Activated CD8-positive, alpha-beta T cell treated with anti-CD3 and anti-CD28 coated beads for 36 hours (primary cell): ENCODE measurements at regions not wholly inside any gene's neighbourhood (a gene's known extent, or its start where the extent isn't known, plus 50 kb on each side); places are given as distances from the start of the nearest gene placed in this dataset.

Source experiments
- ATAC-seq: fragments of 200-7000 bp; cut with Tn5 transposase; one replicate; pipeline ENCODE4 v1.10.0; 2021; ENCODE audit warnings: mild to moderate bottlenecking, moderate library complexity
- CTCF ChIA-PET: fragments of 350-600 bp; sonication (Branson Sonifier 250); formaldehyde crosslinking; loops from one replicate; lab custom pipeline; 2021; ENCODE audit warnings: antibody characterized with exemption; lab: Charles Lee
- POLR2A ChIA-PET: fragments of 350-600 bp; sonication (Branson Sonifier 250); formaldehyde crosslinking; loops from one replicate; lab custom pipeline; 2021; ENCODE audit warnings: antibody characterized with exemption; lab: Charles Lee
- DNase-seq: peaks from one replicate; pipeline ENCODE4 v3.0.0-alpha.2; 2020
- H3K27ac Mint-ChIP-seq: one replicate; pipeline ENCODE4 v1.8.0; 2021; ENCODE audit warnings: mild to moderate bottlenecking, mixed read lengths
- H3K27me3 Mint-ChIP-seq: one replicate; pipeline ENCODE4 v1.8.0; 2021; ENCODE audit warnings: mixed read lengths
- H3K36me3 Mint-ChIP-seq: one replicate; pipeline ENCODE4 v1.8.0; 2021; ENCODE audit warnings: low read depth, mixed read lengths
- H3K4me1 Mint-ChIP-seq: one replicate; pipeline ENCODE4 v1.8.0; 2021; ENCODE audit warnings: low read depth, mixed read lengths
- H3K4me3 Mint-ChIP-seq: one replicate; pipeline ENCODE4 v1.8.0; 2021; ENCODE audit warnings: mild to moderate bottlenecking, moderate library complexity, mixed read lengths
- H3K9me3 Mint-ChIP-seq: one replicate; pipeline ENCODE4 v1.8.0; 2021; ENCODE audit warnings: mixed read lengths
- intact Hi-C: fragments of 100-400 bp; cut with micrococcal nuclease; formaldehyde crosslinking; loops from one replicate; pipeline ENCODE4 v1.10.0; 2022
- TF ChIP-seq, protein P1 (sequence below): fragments of 200-600 bp; IDR thresholded peaks from one replicate; pipeline ENCODE4 v1.8.0; 2022; ENCODE audit warnings: antibody characterized with exemption, mild to moderate bottlenecking

DNA sequence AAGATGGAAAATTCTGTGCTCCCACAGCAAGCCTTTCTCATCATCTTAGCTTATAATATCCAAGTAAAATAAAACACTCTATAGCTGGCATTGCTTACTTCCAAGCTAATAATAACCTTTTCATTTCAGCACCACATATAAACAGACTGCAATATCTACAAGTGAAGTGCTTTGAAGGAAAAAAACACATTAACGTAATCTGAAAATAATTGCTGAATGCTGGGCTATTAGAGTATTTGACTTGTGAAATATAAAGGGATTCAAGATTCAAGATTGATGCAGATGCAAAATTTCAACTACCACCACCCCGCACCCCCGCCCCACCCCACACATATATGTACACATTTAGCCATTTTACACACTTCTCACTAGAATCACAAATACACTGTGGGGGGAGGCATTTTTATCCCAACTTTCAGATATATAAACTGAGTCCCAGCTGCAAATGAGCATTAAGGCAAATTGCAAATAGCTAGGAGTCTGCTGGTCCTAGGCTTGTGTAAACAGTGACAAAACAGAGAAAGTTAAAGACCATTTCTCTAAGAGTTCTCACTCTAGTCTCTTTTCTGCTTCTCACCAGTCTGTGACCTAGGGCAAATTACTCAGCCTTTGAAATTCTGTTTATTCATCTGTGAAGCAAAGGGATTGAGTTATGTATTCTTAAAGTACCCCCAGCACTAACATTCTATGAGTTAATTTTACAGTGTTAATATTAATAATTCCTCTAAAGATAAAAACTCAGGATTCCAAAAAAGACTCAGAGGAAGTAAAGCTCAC is 489.4 kb downstream of the PRELID2 start:
- H3K27me3 Mint-ChIP-seq = no peaks in the 10 kb centered on the region
- no peak for DNase-seq
- H3K4me1 Mint-ChIP-seq = no peaks in the 10 kb centered on the region
- ATAC-seq = no peak
- no peak overlapping the region for H3K4me3 Mint-ChIP-seq
- TF ChIP-seq, protein P1, sequence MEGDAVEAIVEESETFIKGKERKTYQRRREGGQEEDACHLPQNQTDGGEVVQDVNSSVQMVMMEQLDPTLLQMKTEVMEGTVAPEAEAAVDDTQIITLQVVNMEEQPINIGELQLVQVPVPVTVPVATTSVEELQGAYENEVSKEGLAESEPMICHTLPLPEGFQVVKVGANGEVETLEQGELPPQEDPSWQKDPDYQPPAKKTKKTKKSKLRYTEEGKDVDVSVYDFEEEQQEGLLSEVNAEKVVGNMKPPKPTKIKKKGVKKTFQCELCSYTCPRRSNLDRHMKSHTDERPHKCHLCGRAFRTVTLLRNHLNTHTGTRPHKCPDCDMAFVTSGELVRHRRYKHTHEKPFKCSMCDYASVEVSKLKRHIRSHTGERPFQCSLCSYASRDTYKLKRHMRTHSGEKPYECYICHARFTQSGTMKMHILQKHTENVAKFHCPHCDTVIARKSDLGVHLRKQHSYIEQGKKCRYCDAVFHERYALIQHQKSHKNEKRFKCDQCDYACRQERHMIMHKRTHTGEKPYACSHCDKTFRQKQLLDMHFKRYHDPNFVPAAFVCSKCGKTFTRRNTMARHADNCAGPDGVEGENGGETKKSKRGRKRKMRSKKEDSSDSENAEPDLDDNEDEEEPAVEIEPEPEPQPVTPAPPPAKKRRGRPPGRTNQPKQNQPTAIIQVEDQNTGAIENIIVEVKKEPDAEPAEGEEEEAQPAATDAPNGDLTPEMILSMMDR = no peak
- H3K27ac Mint-ChIP-seq = no peak overlapping the region
- CTCF ChIA-PET = no interaction called here
- peaks cover 6% of the 10 kb centered on the region for H3K9me3 Mint-ChIP-seq
- POLR2A ChIA-PET = no interaction called here
- intact Hi-C loops = no loop called here
- H3K36me3 Mint-ChIP-seq = no peaks in the 10 kb centered on the region

- Mint-ChIP-seq H3K36me3 (no peaks in the 10 kb centered on the region), H3K4me3 (no peak overlapping the region), H3K4me1 (no peaks in the 10 kb centered on the region), H3K27me3 (no peaks in the 10 kb centered on the region), H3K9me3 (peaks cover 3% of the 10 kb centered on the region), H3K27ac (no peak overlapping the region)
- ATAC-seq (no peak), DNase-seq (no peak)
- intact Hi-C loops = no loop called here
- ChIA-PET CTCF (no interaction called here), POLR2A (no interaction called here)
- TF ChIP-seq, protein P1 = no peak
Observed at GRCh38 chr5:145341842-145342241, 493.3 kb downstream of the PRELID2 start.

DNA sequence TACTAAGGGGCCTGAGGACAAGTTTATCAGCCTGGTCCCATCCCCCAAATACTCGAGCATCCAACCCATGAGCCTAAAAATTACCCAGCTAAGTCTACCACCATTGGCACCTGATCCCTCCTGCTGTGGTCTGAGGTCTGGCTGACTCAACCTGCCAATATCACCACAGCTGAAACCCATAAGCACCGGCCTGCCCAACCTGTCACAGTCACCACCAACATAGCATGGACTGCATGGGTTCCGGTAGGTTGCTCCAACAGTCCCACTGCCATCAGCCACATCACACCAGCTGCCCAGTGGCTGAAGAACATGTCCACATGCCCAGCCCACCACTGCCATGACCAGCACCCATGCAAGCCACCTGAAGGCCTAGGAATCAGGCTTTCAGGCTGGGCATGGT is 495.0 kb downstream of the PRELID2 start:
- H3K36me3 Mint-ChIP-seq = no peaks in the 10 kb centered on the region
- ChIA-PET CTCF (no interaction called here), POLR2A (no interaction called here)
- H3K4me1 Mint-ChIP-seq = no peaks in the 10 kb centered on the region
- ATAC-seq (no peak), DNase-seq (no peak)
- no peak overlapping the region for H3K4me3 Mint-ChIP-seq
- TF ChIP-seq, protein P1 = no peak
- H3K9me3 Mint-ChIP-seq = peaks cover 7% of the 10 kb centered on the region
- H3K27me3 Mint-ChIP-seq = no peaks in the 10 kb centered on the region
- H3K27ac Mint-ChIP-seq = no peak overlapping the region
- intact Hi-C loops = no loop called here

DNA sequence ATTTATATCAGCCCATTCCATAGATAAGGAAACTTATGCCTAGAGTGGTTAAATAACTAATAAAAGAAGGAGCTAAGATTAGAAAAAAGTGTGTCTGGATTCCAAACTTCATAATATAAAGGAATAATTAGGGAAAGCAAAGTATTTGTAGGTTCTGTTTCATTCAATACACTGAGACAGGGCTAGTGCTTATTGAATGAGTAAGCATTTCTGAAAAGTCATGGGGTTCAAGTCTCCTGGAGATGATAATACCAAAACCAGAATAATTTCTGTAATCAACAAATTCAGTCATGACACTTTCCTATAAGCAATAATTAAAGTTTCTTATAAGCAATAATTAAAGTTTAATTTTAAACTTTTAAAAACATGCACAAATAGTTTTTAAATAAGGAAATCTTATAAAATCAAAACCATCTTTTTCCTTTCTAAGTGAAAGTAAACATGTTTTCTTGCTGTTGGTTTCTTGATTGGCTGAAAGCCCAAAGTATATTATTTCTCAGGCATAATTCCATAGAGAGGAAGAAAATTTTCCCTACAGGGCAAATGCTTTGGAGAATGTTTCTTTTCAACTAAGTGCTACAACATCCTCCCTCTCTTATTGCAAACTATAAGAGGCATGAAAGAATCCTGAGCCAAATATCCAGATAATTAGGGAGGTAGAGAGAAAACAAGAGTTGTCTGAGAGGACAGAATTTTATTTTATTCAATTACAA is 510.2 kb downstream of the PRELID2 start:
- Mint-ChIP-seq H3K36me3 (no peaks in the 10 kb centered on the region), H3K27me3 (no peaks in the 10 kb centered on the region), H3K27ac (no peak overlapping the region), H3K9me3 (peaks cover 19% of the 10 kb centered on the region), H3K4me1 (no peaks in the 10 kb centered on the region), H3K4me3 (no peak overlapping the region)
- TF ChIP-seq, protein P1 = no peak
- DNase-seq (no peak), ATAC-seq (no peak)
- ChIA-PET POLR2A (no interaction called here), CTCF (no interaction called here)
- intact Hi-C loops = no loop called here

DNA sequence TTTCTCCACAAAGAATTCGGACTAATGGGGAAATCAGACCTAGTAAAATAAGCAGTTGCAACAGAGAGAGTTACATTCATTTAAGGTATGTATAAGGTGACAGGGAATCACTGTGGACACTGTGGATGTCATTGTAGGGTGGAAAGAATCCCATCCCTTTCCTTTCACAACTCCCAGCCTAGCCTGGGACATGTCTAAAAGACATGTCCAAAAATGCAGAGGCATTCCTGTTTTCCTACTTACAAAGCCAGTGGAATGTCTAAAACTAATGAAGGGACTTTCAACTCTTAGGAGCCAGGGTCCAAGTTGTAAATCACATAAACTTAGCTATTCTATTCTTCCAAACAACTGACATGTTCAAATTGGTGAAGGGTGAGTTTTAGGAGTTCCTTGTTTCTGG is 511.0 kb downstream of the PRELID2 start:
- ChIA-PET CTCF (no interaction called here), POLR2A (no interaction called here)
- peaks cover 15% of the 10 kb centered on the region for H3K9me3 Mint-ChIP-seq
- no peaks in the 10 kb centered on the region for H3K36me3 Mint-ChIP-seq
- no peak for ATAC-seq
- no peak for DNase-seq
- H3K27ac Mint-ChIP-seq = no peak overlapping the region
- no peaks in the 10 kb centered on the region for H3K4me1 Mint-ChIP-seq
- no peaks in the 10 kb centered on the region for H3K27me3 Mint-ChIP-seq
- TF ChIP-seq, protein P1 = no peak
- intact Hi-C loops = no loop called here
- no peak overlapping the region for H3K4me3 Mint-ChIP-seq
